Activated naive CD8-positive, alpha-beta T cell treated with anti-CD3 and anti-CD28 coated beads, Interleukin-2, amount 10 ng/mL, durations not matched to agents 7 days and 5 days (primary cell): ENCODE measurements at regions not wholly inside any gene's neighbourhood (a gene's known extent, or its start where the extent isn't known, plus 50 kb on each side); places are given as distances from the start of the nearest gene placed in this dataset.

Experiments used
- ATAC-seq: fragments of 150-1000 bp; cut with Tn5 transposase; one replicate; pipeline ENCODE4 v1.10.0; 2021; ENCODE audit warnings: low read depth, moderate library complexity
- POLR2A ChIA-PET: fragments of 350-600 bp; sonication (Branson Sonifier 250); formaldehyde crosslinking; loops from one replicate; lab custom pipeline; 2021; ENCODE audit warnings: antibody characterized with exemption; lab: Charles Lee
- DNase-seq: peaks from one replicate; pipeline ENCODE4 v3.0.0; 2021
- H3K27ac Mint-ChIP-seq: one replicate; pipeline ENCODE4 v1.8.0; 2022; ENCODE audit warnings: mild to moderate bottlenecking, mixed read lengths
- H3K27me3 Mint-ChIP-seq: one replicate; pipeline ENCODE4 v1.8.0; 2022; ENCODE audit warnings: mild to moderate bottlenecking, moderate library complexity, mixed read lengths
- H3K36me3 Mint-ChIP-seq: one replicate; pipeline ENCODE4 v1.8.0; 2021; ENCODE audit warnings: mild to moderate bottlenecking, mixed read lengths
- H3K4me1 Mint-ChIP-seq: one replicate; pipeline ENCODE4 v1.8.0; 2021; ENCODE audit warnings: mixed read lengths
- H3K4me3 Mint-ChIP-seq: one replicate; pipeline ENCODE4 v1.8.0; 2022; ENCODE audit warnings: mild to moderate bottlenecking, moderate library complexity, mixed read lengths
- H3K9me3 Mint-ChIP-seq: one replicate; pipeline ENCODE4 v1.8.0; 2021; ENCODE audit warnings: mixed read lengths

DNA sequence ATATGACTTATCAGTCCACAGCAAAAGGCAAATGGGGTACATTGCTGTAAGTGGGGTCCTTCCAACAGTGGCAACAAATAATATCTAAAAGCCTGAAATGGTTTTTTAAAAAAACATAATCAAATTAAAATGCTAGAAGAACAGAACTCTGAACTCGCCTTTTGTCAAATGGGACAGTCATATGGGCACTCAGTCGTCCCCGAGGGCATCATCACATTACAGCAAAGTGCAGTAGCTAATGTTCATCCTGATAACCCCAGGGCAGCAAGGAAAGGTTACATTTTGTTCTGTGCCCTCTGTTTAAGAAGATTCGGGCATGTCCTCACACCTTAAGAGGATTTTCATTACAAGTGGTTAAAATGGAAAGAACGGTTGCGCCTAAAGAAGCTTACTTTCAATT lies 997.9 kb upstream of the TENM3 start:
- Mint-ChIP-seq H3K36me3 (no peaks in the 10 kb centered on the region), H3K27ac (no peak overlapping the region), H3K9me3 (no peaks in the 10 kb centered on the region), H3K4me1 (no peaks in the 10 kb centered on the region), H3K4me3 (no peak overlapping the region), H3K27me3 (no peaks in the 10 kb centered on the region)
- POLR2A ChIA-PET = no interaction called here
- ATAC-seq = no peak
- no peak for DNase-seq

DNA sequence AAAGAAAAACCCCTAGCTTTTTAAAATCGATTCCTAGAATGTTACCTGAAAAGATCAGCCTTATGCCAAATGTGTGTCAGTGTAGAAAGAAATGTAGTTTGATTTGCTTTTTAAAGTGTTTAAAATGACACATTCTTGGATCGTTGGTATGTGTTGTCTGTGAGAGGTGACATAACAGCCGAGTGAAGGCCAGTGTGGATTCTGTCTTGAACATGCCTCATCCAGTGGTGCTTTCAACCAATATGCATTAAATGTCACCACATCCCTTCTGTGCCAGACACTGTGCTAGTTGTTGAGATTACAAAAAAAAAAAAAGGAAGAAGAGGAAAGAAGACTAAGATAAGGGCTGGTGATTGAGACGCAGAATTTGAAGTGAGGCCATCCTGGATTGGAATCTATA lies 994.2 kb upstream of the TENM3 start:
- Mint-ChIP-seq H3K27me3 (no peaks in the 10 kb centered on the region), H3K36me3 (no peaks in the 10 kb centered on the region), H3K27ac (no peak overlapping the region), H3K4me3 (no peak overlapping the region), H3K4me1 (no peaks in the 10 kb centered on the region), H3K9me3 (peaks cover 2% of the 10 kb centered on the region)
- DNase-seq (no peak), ATAC-seq (no peak)
- POLR2A ChIA-PET = no interaction called here

DNA sequence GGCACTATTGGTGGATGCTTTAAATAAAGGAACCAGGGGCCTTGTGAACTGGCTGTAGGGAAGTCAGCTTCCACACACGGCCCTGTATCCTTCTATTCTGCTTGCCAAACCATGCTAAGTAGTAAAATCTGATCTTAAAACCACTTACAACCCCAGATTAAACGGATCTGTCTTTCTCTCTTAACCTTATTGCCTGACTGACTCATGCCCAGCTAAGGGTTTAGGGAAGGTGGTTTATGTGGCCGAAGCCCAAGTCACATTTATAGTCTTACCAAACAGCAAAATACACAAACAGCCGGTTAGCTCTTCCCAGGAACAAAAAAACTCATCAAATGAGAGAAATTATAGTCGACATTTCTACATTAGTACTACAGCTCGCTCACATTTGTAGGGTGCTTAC lies 988.4 kb upstream of the TENM3 start:
- POLR2A ChIA-PET = no interaction called here
- peaks cover 2% of the 10 kb centered on the region for H3K9me3 Mint-ChIP-seq

DNA sequence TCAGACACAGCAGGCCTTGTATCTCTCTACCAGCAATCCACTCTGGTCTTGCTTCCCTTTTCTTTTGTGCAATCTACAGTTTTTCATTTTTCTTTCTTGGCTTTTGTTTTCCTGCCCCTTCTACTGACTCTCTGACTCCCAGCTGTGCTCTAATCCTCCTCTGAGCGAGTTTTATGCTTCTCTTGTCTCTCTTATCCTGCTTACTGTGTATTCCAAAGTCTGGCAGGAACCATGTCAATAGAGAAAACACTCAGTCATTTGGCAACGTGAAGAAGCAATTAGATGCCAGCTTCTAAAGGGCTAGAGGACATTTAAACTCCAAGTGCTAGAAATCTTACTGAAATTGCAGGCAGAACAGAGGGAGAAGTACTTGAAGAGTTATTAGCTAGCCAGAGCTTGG lies 984.6 kb upstream of the TENM3 start:
- Mint-ChIP-seq H3K4me1 (no peaks in the 10 kb centered on the region), H3K27me3 (no peaks in the 10 kb centered on the region), H3K27ac (no peak overlapping the region), H3K36me3 (no peaks in the 10 kb centered on the region), H3K4me3 (no peak overlapping the region), H3K9me3 (no peaks in the 10 kb centered on the region)
- POLR2A ChIA-PET = no interaction called here
- no peak for DNase-seq
- ATAC-seq = no peak

More for the DNA sequence above, 988.4 kb upstream of the TENM3 start:
- DNase-seq (no peak), ATAC-seq (no peak)
- H3K4me1 Mint-ChIP-seq = no peaks in the 10 kb centered on the region
- no peak overlapping the region for H3K27ac Mint-ChIP-seq
- H3K4me3 Mint-ChIP-seq = no peak overlapping the region
- H3K27me3 Mint-ChIP-seq = no peaks in the 10 kb centered on the region
- H3K36me3 Mint-ChIP-seq = no peaks in the 10 kb centered on the region

DNA sequence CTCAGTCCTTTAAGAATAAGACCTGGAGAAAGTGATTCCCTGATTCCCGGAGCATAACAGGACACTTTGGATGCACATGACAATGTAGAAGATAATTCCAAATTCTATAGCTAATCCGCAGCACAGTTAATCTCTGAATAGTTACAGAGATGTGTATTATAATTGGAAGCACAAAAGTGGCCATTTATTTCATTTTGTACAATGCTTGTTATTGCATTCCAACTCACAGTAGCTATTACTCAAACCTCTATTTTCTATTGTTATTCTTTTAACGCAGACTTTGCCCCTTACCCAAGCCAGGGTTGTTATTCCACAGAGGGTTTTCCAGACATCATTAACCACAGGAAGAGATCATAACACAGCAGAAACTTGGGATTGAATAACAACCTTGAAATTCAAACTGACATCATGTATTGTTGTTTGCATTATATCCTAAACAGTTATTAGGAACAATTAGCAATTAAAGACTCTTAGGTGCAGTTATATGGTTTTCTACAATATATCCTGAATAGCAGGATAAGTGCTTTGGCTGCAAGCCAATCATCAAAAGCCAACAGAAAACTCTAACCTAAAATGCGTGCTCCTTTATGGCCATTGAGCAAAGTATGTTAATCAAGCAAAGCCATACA lies 984.0 kb upstream of the TENM3 start:
- DNase-seq = no peak
- Mint-ChIP-seq H3K36me3 (no peaks in the 10 kb centered on the region), H3K4me3 (no peak overlapping the region), H3K27ac (no peak overlapping the region), H3K27me3 (no peaks in the 10 kb centered on the region), H3K4me1 (no peaks in the 10 kb centered on the region), H3K9me3 (no peaks in the 10 kb centered on the region)
- POLR2A ChIA-PET = no interaction called here
- no peak for ATAC-seq

DNA sequence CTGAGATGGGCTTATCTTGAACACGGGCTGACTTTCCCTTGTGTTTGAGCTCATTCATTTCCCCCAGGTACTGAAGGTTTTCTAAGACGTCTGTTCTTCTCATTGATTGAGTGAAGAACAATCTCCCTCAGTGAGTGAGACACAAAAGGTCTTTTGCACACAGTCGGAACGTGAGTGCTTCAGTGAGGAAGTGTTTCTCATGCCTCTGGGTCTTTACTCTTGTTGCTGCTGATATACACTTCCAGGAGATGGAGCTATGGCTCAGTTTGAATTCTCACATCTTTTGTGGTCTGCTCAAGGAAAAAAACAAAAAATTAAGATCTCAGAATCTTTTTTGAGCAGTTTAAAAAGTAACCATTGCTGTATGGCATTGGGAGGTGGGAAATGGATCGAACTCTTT lies 981.9 kb upstream of the TENM3 start:
- Mint-ChIP-seq H3K36me3 (no peaks in the 10 kb centered on the region), H3K27me3 (no peaks in the 10 kb centered on the region), H3K4me1 (no peaks in the 10 kb centered on the region), H3K27ac (no peak overlapping the region), H3K4me3 (no peak overlapping the region), H3K9me3 (no peaks in the 10 kb centered on the region)
- ATAC-seq (no peak), DNase-seq (no peak)
- POLR2A ChIA-PET = no interaction called here

DNA sequence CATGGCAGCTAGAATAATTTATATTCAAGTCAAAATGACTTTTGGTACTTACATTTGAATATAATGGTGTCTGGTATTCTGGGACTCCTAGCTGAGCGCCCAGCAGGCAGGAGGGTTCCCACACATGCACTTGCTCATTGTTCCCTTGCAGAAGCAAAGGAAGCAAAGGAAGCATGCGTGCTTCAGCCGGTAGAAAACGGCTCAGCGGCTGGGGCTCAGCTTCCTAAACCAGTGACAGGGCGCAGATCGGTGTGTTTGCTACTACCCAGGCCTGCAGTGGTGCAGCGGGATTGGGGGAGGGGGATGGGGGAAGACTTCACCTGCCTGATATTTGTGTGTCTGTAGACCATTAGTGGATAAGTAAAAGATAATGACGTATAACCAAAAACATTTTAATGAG lies 978.3 kb upstream of the TENM3 start:
- no peaks in the 10 kb centered on the region for H3K4me1 Mint-ChIP-seq
- H3K27ac Mint-ChIP-seq = no peak overlapping the region
- H3K36me3 Mint-ChIP-seq = no peaks in the 10 kb centered on the region
- no peak for ATAC-seq
- POLR2A ChIA-PET = no interaction called here
- no peak overlapping the region for H3K4me3 Mint-ChIP-seq
- no peaks in the 10 kb centered on the region for H3K9me3 Mint-ChIP-seq
- no peak for DNase-seq
- no peaks in the 10 kb centered on the region for H3K27me3 Mint-ChIP-seq

DNA sequence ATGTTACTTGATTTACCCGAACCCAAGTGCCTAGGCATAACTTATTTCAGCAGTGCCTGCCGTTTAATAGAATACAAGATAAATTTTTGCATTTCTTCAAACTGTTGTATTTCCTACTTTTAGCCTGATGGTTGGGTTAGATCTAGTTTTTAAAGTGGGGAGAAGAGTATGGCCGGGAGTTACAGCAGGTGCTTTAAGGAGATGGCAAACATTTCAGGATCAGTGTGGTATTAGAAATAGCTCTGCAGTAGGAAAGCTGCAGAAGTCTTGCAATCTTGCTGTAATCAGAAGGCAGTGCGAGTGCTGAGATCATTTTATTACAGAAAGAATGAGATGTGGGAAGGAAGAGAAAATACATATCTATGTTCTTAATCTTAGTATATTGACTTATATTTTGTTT lies 977.8 kb upstream of the TENM3 start:
- no peak overlapping the region for H3K4me3 Mint-ChIP-seq
- POLR2A ChIA-PET = no interaction called here
- H3K4me1 Mint-ChIP-seq = no peaks in the 10 kb centered on the region
- H3K27me3 Mint-ChIP-seq = no peaks in the 10 kb centered on the region
- H3K36me3 Mint-ChIP-seq = no peaks in the 10 kb centered on the region
- H3K27ac Mint-ChIP-seq = no peak overlapping the region
- H3K9me3 Mint-ChIP-seq = no peaks in the 10 kb centered on the region
- ATAC-seq (no peak), DNase-seq (no peak)

DNA sequence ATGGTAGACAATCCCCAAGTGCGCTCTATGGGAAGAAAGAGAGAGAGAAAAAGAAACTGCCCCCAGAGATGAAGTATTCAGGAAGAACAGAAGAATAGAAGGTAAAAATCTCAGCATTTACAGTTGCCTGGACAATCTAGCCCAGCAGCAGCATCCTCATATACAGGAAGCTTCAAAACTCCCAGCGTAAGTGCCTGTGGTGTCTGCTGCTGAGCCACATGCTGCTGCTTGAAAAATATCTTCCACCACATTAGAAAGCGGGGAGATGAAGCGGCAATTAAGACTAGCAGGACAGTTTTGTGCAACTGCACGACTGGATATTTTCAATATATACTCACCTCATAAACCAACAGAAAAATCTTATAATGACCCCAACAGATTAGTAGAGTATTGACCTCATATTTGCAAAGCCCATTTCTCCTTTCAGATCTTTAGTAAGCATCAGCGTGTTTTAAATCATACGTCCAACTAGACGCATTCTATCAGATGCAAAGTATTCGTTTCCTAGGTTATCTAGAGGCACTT lies 972.0 kb upstream of the TENM3 start:
- H3K27ac Mint-ChIP-seq = no peak overlapping the region
- DNase-seq (no peak), ATAC-seq (no peak)
- H3K4me3 Mint-ChIP-seq = no peak overlapping the region
- no peaks in the 10 kb centered on the region for H3K4me1 Mint-ChIP-seq
- H3K36me3 Mint-ChIP-seq = no peaks in the 10 kb centered on the region
- H3K27me3 Mint-ChIP-seq = no peaks in the 10 kb centered on the region
- POLR2A ChIA-PET = no interaction called here
- H3K9me3 Mint-ChIP-seq = peaks cover 1% of the 10 kb centered on the region

DNA sequence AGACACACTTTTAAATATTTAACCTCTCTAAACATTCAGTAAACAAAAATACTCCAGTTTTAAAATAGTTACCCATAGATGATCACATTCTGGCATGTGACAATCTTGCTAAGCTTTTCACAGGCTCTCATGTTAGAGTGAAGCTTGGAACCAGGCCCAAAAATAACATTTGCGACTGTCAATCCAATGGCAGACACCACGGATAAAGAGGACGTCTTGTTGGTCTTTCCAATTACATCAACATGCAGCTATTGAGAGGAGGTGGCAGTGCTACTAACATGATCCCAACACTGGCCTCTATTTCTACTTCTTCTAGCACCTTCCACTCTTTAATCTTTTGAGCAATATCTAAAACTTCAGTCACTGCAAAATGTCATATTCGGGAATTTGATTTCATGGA lies 970.8 kb upstream of the TENM3 start:
- Mint-ChIP-seq H3K27ac (no peak overlapping the region), H3K4me3 (no peak overlapping the region), H3K9me3 (peaks cover 3% of the 10 kb centered on the region), H3K4me1 (no peaks in the 10 kb centered on the region), H3K27me3 (no peaks in the 10 kb centered on the region), H3K36me3 (no peaks in the 10 kb centered on the region)
- DNase-seq (no peak), ATAC-seq (no peak)
- POLR2A ChIA-PET = no interaction called here

DNA sequence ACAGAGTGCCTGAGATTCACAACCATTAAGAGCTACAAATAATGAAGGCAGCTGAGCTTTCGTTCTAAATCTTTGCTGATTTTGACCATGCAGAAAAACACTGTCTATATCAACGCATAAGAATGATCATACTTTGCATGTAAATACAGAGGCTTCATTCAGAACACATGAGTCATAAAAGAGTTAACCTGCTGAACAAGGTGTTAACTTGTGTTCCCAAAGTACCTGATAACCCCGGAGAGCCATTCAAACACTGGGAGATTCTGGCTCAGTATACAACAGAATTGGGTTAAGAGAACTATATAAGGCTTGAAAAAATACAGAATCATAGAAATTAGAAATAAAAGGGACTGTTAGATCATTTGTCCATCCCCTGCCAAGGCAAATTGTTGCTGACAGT lies 964.3 kb upstream of the TENM3 start:
- no peaks in the 10 kb centered on the region for H3K36me3 Mint-ChIP-seq
- peaks cover 3% of the 10 kb centered on the region for H3K9me3 Mint-ChIP-seq
- no peak overlapping the region for H3K4me3 Mint-ChIP-seq
- POLR2A ChIA-PET = no interaction called here
- H3K4me1 Mint-ChIP-seq = no peaks in the 10 kb centered on the region
- H3K27ac Mint-ChIP-seq = no peak overlapping the region
- no peak for DNase-seq
- no peaks in the 10 kb centered on the region for H3K27me3 Mint-ChIP-seq
- ATAC-seq = no peak

DNA sequence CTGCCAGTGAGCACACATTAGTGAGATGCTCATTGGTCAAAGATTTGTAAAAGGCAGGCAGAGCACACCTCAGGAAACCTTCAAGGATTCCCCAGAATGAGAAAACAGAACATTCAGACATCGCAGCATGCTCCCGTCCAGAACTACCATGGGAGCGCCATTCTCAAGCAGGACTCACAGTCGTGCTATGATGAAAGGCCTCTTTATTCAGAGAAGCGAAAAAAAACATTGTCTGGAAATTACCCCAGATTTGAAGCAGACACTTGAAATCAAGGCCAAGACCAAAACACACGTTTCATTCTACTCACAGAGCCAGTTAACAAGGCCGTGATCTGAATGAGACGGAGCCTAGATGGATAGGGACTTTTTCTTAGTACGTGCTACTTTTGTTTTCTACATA lies 961.8 kb upstream of the TENM3 start:
- Mint-ChIP-seq H3K36me3 (no peaks in the 10 kb centered on the region), H3K27me3 (no peaks in the 10 kb centered on the region), H3K4me3 (no peak overlapping the region), H3K9me3 (peaks cover 5% of the 10 kb centered on the region), H3K27ac (no peak overlapping the region), H3K4me1 (no peaks in the 10 kb centered on the region)
- ATAC-seq (no peak), DNase-seq (no peak)
- POLR2A ChIA-PET = no interaction called here

DNA sequence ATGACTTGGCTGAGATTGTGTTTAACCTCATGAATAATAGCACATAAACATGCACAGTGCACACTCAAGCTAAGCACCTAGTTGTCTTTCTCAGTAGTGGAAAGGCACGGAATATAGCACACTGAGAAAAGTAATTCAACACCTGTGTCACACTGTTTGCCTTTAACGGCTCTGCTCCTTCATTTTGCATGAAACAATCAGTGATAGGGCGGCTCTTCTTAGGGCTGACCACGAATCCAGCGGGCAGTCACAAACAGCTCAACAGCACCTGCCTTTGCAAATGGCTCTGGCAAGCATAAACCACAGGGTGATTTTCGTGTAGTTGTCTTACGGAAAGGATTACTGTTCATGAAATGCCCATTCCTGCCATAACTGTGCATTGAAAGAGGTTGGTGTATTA lies 954.0 kb upstream of the TENM3 start:
- Mint-ChIP-seq H3K36me3 (no peaks in the 10 kb centered on the region), H3K4me1 (no peaks in the 10 kb centered on the region), H3K9me3 (peaks cover 3% of the 10 kb centered on the region), H3K27ac (no peak overlapping the region), H3K27me3 (no peaks in the 10 kb centered on the region), H3K4me3 (no peak overlapping the region)
- POLR2A ChIA-PET = no interaction called here
- ATAC-seq (no peak), DNase-seq (no peak)

DNA sequence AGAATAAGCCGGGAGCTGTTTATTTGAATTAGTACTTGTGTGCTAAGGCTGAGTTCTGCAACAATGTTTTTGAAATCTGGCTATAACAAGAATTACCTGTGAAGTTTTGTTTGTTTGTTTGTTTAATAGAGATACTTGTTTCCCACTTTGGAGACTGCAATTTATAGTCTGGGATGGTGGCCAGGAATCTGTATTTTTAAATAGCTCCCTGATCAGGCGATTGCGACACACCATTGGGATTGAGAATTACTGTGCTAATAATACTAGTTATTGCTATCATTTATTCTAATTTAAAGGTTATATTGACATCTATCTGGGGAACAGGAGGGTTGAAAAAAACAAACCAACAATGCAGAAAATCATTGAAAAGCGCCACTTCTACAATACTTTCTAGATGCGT lies 951.6 kb upstream of the TENM3 start:
- no peak overlapping the region for H3K4me3 Mint-ChIP-seq
- no peaks in the 10 kb centered on the region for H3K9me3 Mint-ChIP-seq

DNA sequence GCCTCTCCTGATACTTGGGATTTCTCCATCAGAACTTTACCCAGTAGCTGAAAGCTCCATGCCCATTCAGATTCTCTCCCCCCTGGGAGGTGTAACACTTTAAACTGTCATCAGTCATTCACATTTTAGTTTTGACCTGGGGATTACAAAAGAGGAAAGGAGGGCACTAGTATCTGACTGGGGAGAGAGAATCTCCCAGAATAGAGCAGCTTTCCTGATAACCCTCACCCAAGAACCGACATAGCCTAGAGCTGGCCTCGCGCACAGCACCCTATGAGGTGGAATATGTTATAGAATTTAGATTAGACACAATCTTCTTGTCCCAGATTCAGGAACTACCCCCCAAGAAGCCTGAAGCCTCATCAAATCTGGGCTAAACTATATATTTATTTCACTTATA lies 950.2 kb upstream of the TENM3 start:
- H3K27ac Mint-ChIP-seq = no peak overlapping the region
- H3K36me3 Mint-ChIP-seq = no peaks in the 10 kb centered on the region
- no peak overlapping the region for H3K4me3 Mint-ChIP-seq
- H3K27me3 Mint-ChIP-seq = no peaks in the 10 kb centered on the region
- no peaks in the 10 kb centered on the region for H3K4me1 Mint-ChIP-seq
- no peak for ATAC-seq
- DNase-seq = no peak
- POLR2A ChIA-PET = no interaction called here
- H3K9me3 Mint-ChIP-seq = no peaks in the 10 kb centered on the region

More for the DNA sequence above, 951.6 kb upstream of the TENM3 start:
- POLR2A ChIA-PET = no interaction called here
- Mint-ChIP-seq H3K27me3 (no peaks in the 10 kb centered on the region), H3K36me3 (no peaks in the 10 kb centered on the region), H3K4me1 (no peaks in the 10 kb centered on the region), H3K27ac (no peak overlapping the region)
- no peak for DNase-seq
- ATAC-seq = no peak
